HepG2 (cell line): ENCODE measurements at regions not wholly inside any gene's neighbourhood (a gene's known extent, or its start where the extent isn't known, plus 50 kb on each side); places are given as distances from the start of the nearest gene placed in this dataset.
A peak's percentile ranks its signal among the peaks of the same experiment; 100 is the strongest.

Source experiments
- ARID3A ChIP-seq: IDR thresholded peaks from 2 replicates; pipeline ENCODE4 v1.6.1; 2012; ENCODE audit warnings: low read depth, low read length, improper control_type of control experiment
- ASH2L ChIP-seq: fragments of 300-600, 200-600 bp; sonication (generic); IDR thresholded peaks from 2 replicates; pipeline ENCODE4 v1.7.0; 2017; ENCODE audit warnings: low read depth, mild to moderate bottlenecking, moderate library complexity, mixed read lengths, low read length; ENCODE audit not compliant: insufficient read length
- CREBL2 ChIP-seq: sonication (generic); formaldehyde crosslinking; IDR thresholded peaks from 2 replicates; pipeline ENCODE4 v1.8.1; 2023; ENCODE audit warnings: missing genetic modification reagents, mild to moderate bottlenecking, borderline replicate concordance
- CTCF ChIP-seq: sonication (generic); formaldehyde crosslinking; IDR thresholded peaks from 2 replicates; pipeline ENCODE4 v1.5.0; 2020; ENCODE audit warnings: mild to moderate bottlenecking, missing genetic modification reagents, moderate library complexity
- FOXJ3 ChIP-seq: sonication (generic); formaldehyde crosslinking; IDR thresholded peaks from 2 replicates; pipeline ENCODE4 v1.4.0; 2020; ENCODE audit warnings: missing genetic modification reagents, mild to moderate bottlenecking, borderline replicate concordance
- GPBP1L1 ChIP-seq: sonication (generic); formaldehyde crosslinking; IDR thresholded peaks from 2 replicates; pipeline ENCODE4 v1.5.0; 2020; ENCODE audit warnings: mild to moderate bottlenecking, missing genetic modification reagents
- KDM5B ChIP-seq: sonication (generic); formaldehyde crosslinking; IDR thresholded peaks from 2 replicates; pipeline ENCODE4 v1.4.0; 2020; ENCODE audit warnings: missing genetic modification reagents, mild to moderate bottlenecking, borderline replicate concordance
- NR2C2 ChIP-seq: sonication (generic); formaldehyde crosslinking; IDR thresholded peaks from 2 replicates; pipeline ENCODE4 v1.4.0; 2020; ENCODE audit warnings: missing genetic modification reagents, mild to moderate bottlenecking, moderate library complexity, borderline replicate concordance
- PLRG1 ChIP-seq: fragments of 450-650 bp; conservative IDR thresholded peaks from 2 replicates; pipeline ENCODE4 v1.6.1; 2016
- RFXANK ChIP-seq: IDR thresholded peaks from 2 replicates; pipeline ENCODE4 v1.6.1; 2016
- SKI ChIP-seq: fragments of 450-650 bp; IDR thresholded peaks from one replicate; pipeline ENCODE4 v1.6.1; 2018; ENCODE audit warnings: mild to moderate bottlenecking; ENCODE audit not compliant: partially characterized antibody
- SRSF4 ChIP-seq: fragments of 200-400 bp; formaldehyde crosslinking; IDR thresholded peaks from one replicate; pipeline ENCODE4 v1.6.1; 2018; ENCODE audit warnings: mild to moderate bottlenecking, low read depth, low read length, moderate library complexity; ENCODE audit not compliant: poor library complexity, severe bottlenecking
- ZNF121 ChIP-seq: sonication (generic); formaldehyde crosslinking; IDR thresholded peaks from 2 replicates; pipeline ENCODE4 v1.5.0; 2020; ENCODE audit warnings: mild to moderate bottlenecking, missing genetic modification reagents
- ZNF136 ChIP-seq: sonication (generic); formaldehyde crosslinking; IDR thresholded peaks from 2 replicates; pipeline ENCODE4 v1.8.1; 2022; ENCODE audit warnings: low read depth, mild to moderate bottlenecking, moderate library complexity, missing genetic modification reagents
- ZNF296 ChIP-seq: sonication (generic); formaldehyde crosslinking; conservative IDR thresholded peaks from 2 replicates; pipeline ENCODE4 v1.5.0; 2020; ENCODE audit warnings: mild to moderate bottlenecking, missing genetic modification reagents
- ZNF460 ChIP-seq: sonication (generic); formaldehyde crosslinking; IDR thresholded peaks from 2 replicates; pipeline ENCODE4 v1.5.1; 2020; ENCODE audit warnings: missing genetic modification reagents, mild to moderate bottlenecking, borderline replicate concordance
- ZNF562 ChIP-seq: sonication (generic); formaldehyde crosslinking; IDR thresholded peaks from 2 replicates; pipeline ENCODE4 v1.8.0; 2022; ENCODE audit warnings: missing genetic modification reagents, borderline replicate concordance
- ZNF660 ChIP-seq: sonication (generic); formaldehyde crosslinking; IDR thresholded peaks from 2 replicates; pipeline ENCODE4 v1.5.1; 2020; ENCODE audit warnings: mild to moderate bottlenecking, low read depth, missing genetic modification reagents, borderline replicate concordance
- ZNF879 ChIP-seq: sonication (generic); formaldehyde crosslinking; IDR thresholded peaks from 2 replicates; pipeline ENCODE4 v1.8.1; 2023; ENCODE audit warnings: missing genetic modification reagents
- TF ChIP-seq, protein P1 (sequence below): sonication (generic); formaldehyde crosslinking; IDR thresholded peaks from 2 replicates; pipeline ENCODE4 v1.4.0; 2020; ENCODE audit warnings: missing genetic modification reagents
- TF ChIP-seq, protein P2 (sequence below): IDR thresholded peaks from 2 replicates; pipeline ENCODE4 v1.6.1; 2018; ENCODE audit warnings: missing genetic modification reagents

DNA sequence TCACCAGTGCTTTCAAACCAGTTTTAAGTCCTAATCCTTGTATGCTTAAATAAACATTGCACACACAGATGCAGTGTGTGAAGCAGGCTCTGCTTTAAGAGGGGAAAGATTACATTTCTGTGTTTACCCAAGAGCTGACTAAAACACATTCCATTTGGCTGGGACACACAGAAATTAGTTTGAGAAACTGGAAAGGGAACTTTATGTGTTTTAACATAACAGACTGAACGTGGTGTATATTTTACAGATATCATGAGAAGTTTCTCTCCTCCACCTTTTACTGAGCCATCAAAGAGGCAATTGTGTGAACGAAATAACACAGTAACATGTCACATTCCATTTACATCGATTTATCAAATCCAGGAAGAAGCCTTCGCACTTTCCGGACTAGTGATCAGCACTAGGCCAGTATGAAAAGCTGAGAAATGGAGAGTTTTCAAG, 121.8 kb downstream of the MAIP1 start (continued):
- no peak for TF ChIP-seq GPBP1L1
- no peak for TF ChIP-seq SKI
- peak; percentile 93; the same call in 1 of the 2 replicates for TF ChIP-seq FOXJ3
- no peak for TF ChIP-seq NR2C2 (CRISPR knock-in tag)
- TF ChIP-seq ZNF296 (CRISPR knock-in tag) = no peak
- no peak for TF ChIP-seq RFXANK (CRISPR knock-in tag)
- no peak for TF ChIP-seq KDM5B (CRISPR knock-in tag)
- no peak for TF ChIP-seq SRSF4
- TF ChIP-seq ZNF121 = no peak
- TF ChIP-seq ASH2L = peak; percentile 80
- peak; percentile 56; the same call in 1 of the 2 replicates for TF ChIP-seq ZNF136 (CRISPR knock-in tag)
- no peak for TF ChIP-seq ZNF460
- no peak for TF ChIP-seq ZNF660 (CRISPR knock-in tag)
- TF ChIP-seq ZNF562 (CRISPR knock-in tag) = no peak
- TF ChIP-seq, protein P1, sequence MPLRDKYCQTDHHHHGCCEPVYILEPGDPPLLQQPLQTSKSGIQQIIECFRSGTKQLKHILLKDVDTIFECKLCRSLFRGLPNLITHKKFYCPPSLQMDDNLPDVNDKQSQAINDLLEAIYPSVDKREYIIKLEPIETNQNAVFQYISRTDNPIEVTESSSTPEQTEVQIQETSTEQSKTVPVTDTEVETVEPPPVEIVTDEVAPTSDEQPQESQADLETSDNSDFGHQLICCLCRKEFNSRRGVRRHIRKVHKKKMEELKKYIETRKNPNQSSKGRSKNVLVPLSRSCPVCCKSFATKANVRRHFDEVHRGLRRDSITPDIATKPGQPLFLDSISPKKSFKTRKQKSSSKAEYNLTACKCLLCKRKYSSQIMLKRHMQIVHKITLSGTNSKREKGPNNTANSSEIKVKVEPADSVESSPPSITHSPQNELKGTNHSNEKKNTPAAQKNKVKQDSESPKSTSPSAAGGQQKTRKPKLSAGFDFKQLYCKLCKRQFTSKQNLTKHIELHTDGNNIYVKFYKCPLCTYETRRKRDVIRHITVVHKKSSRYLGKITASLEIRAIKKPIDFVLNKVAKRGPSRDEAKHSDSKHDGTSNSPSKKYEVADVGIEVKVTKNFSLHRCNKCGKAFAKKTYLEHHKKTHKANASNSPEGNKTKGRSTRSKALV = no peak
- TF ChIP-seq CTCF (CRISPR knock-in tag) = no peak
- TF ChIP-seq ZNF879 (CRISPR knock-in tag) = no peak
- peak; percentile 85; the same call in 1 of the 2 replicates for TF ChIP-seq ARID3A
- TF ChIP-seq, protein P2, sequence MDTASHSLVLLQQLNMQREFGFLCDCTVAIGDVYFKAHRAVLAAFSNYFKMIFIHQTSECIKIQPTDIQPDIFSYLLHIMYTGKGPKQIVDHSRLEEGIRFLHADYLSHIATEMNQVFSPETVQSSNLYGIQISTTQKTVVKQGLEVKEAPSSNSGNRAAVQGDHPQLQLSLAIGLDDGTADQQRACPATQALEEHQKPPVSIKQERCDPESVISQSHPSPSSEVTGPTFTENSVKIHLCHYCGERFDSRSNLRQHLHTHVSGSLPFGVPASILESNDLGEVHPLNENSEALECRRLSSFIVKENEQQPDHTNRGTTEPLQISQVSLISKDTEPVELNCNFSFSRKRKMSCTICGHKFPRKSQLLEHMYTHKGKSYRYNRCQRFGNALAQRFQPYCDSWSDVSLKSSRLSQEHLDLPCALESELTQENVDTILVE (CRISPR knock-in tag) = peak; percentile 53; the same call in 1 of the 2 replicates
- TF ChIP-seq PLRG1 = no peak
- TF ChIP-seq CREBL2 (CRISPR knock-in tag) = no peak
